ENCODE measurements at regions not wholly inside any gene's neighbourhood (a gene's known extent, or its start where the extent isn't known, plus 50 kb on each side); places are given as distances from the start of the nearest gene placed in this dataset.

DNA sequence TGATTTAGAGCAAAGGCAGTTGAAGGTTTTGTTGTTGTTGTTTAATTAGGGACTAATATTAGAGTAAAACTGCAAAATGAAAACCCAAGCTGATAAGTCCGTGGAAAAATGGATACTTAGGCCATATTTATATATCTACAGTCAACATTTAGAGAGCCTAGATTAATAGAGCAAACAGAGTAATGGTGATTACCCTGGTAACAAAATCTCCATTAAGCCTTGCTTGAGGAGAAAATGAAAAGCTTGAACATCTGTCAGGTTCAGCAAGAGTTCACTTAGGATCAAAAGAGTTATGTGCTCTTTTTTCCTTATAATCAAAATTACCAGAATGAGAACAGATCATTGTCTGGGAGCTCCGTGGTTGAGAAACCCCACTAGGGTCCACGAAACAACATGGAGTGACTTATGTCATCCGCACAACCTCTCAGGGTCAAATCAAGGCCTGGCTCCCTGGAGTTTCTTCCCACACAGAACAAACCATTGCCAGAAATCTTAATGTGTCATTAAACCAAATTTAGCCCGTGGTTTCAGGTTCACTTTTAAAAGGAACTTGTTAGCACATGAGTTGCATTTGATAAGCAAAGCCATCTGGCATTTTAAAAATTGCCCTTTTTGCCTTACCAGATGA lies 381.2 kb downstream of the GABRB3 start:
- Histone ChIP-seq H3K27ac (ENCODE audit: low read depth in 2 of 2, low read length in 1 of 2) (no peak overlapping the region), H3K27me3 (ENCODE audit: control insufficient read depth in 1 of 2, insufficient read depth in 2 of 2, low read length in 2 of 2) (no peaks in the 10 kb centered on the region), H3K9me3 (ENCODE audit: control insufficient read depth in 2 of 2, insufficient read depth in 1 of 2, low read depth in 1 of 2, low read length in 1 of 2) (peaks cover 3 to 9% of the 10 kb centered on the region in 2 donors), H3K36me3 (ENCODE audit: control insufficient read depth in 2 of 2, insufficient read depth in 2 of 2, low read length in 1 of 2) (no peaks in the 10 kb centered on the region), H3K4me1 (ENCODE audit: control insufficient read depth in 2 of 2, insufficient read depth in 2 of 2, low read length in 1 of 2) (no peaks in the 10 kb centered on the region), H3K4me3 (ENCODE audit: low read depth in 1 of 2, low read length in 2 of 2) (no peak overlapping the region)
- 29 to 33% methylated on average over 5 of the region's 5 CpGs for WGBS, 2 donors

DNA sequence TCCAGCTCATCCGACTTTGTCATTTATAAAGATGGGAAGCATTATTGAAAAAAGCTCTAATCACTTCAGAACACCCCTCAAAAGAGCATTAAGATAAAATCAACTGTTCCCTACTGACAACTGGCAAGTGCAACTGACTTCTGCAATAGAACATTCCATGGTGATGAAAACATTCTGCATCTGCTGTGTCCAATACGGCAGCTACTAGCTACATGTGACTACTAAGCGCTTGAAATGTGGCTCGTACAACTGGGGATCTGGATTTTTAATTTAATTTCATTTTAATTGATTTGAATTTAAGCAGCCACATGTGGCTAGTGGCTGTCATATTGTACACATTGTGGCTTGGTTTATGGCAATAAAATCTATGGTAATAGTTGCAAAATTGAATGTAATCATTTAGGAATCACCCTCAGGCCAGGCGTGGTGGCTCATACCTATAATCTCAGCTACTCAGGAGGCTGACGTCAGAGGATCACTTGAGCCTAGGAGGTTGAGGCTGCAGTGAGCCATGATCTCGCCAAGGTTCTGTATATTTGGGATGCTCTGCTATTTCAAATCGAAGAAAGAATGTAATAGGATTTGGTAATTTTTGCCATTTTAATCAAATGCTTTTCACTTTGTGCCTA lies 390.3 kb downstream of the GABRB3 start:
- no peaks in the 10 kb centered on the region for H3K27me3 ChIP-seq (ENCODE audit: control insufficient read depth in 1 of 2, insufficient read depth in 2 of 2, low read length in 2 of 2)
- H3K36me3 ChIP-seq (ENCODE audit: control insufficient read depth in 2 of 2, insufficient read depth in 2 of 2, low read length in 1 of 2), result no peaks in the 10 kb centered on the region
- H3K9me3 ChIP-seq (ENCODE audit: control insufficient read depth in 2 of 2, insufficient read depth in 1 of 2, low read depth in 1 of 2, low read length in 1 of 2), result peaks cover 3 to 8% of the 10 kb centered on the region in 2 donors
- no peaks in the 10 kb centered on the region for H3K4me1 ChIP-seq (ENCODE audit: control insufficient read depth in 2 of 2, insufficient read depth in 2 of 2, low read length in 1 of 2)
- H3K4me3 ChIP-seq (ENCODE audit: low read depth in 1 of 2, low read length in 2 of 2), result no peak overlapping the region
- no peak overlapping the region for H3K27ac ChIP-seq (ENCODE audit: low read depth in 2 of 2, low read length in 1 of 2)
- WGBS, 2 donors, result 75 to 78% methylated on average over 8 of the region's 8 CpGs

DNA sequence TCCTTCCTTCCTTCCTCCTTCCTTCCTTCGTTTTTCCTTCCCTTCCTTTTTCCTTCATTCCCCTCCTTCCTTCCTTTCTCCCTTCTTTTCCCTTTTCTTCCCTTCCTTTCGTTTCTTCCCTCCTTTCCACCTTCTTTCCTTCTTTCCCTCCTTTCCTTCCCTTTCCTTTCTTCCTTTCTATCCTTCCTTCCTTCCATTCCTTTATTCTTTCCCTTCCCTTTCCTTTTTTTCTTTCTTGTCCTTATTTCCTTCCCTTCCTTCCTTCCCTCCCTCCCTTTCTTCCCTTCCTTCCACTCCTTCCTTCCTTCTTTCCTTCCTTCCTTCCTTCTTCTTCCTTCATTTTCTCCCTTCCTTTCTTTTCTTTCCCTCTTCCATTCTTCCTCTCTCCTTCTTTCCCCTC lies 394.6 kb downstream of the GABRB3 start:
- Histone ChIP-seq H3K27me3 (ENCODE audit: control insufficient read depth in 1 of 2, insufficient read depth in 2 of 2, low read length in 2 of 2) (no peaks in the 10 kb centered on the region), H3K36me3 (ENCODE audit: control insufficient read depth in 2 of 2, insufficient read depth in 2 of 2, low read length in 1 of 2) (no peaks in the 10 kb centered on the region), H3K27ac (ENCODE audit: low read depth in 2 of 2, low read length in 1 of 2) (no peak overlapping the region), H3K4me1 (ENCODE audit: control insufficient read depth in 2 of 2, insufficient read depth in 2 of 2, low read length in 1 of 2) (no peaks in the 10 kb centered on the region), H3K9me3 (ENCODE audit: control insufficient read depth in 2 of 2, insufficient read depth in 1 of 2, low read depth in 1 of 2, low read length in 1 of 2) (peaks cover 11 to 13% of the 10 kb centered on the region in 2 donors), H3K4me3 (ENCODE audit: low read depth in 1 of 2, low read length in 2 of 2) (no peak overlapping the region)
- WGBS, 2 donors, result 15 to 28% methylated on average over 2 of the region's 2 CpGs

DNA sequence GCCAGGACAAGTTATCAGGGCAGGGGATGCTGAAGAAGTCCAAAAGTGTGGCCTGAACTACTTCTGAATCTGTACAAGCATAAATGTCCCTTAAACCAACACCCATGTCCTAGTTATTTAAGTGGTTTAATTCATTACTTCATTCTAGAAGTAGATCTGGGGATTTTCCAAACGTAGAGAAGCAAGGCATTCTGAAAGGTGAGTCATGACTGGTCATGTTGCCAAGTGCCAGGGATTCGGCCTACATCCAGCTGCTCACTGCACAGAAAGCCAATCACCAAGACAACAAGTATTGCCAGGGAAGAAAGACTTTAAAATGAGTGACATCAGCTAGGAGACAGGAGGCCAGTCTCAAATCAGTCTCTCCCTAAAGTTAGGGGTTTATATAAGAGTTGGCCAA lies 396.6 kb downstream of the GABRB3 start:
- 36 to 37% methylated on average over 2 of the region's 2 CpGs for WGBS, 2 donors
- Histone ChIP-seq H3K27me3 (ENCODE audit: control insufficient read depth in 1 of 2, insufficient read depth in 2 of 2, low read length in 2 of 2) (no peaks in the 10 kb centered on the region), H3K9me3 (ENCODE audit: control insufficient read depth in 2 of 2, insufficient read depth in 1 of 2, low read depth in 1 of 2, low read length in 1 of 2) (peaks cover 8 to 13% of the 10 kb centered on the region in 2 donors), H3K4me1 (ENCODE audit: control insufficient read depth in 2 of 2, insufficient read depth in 2 of 2, low read length in 1 of 2) (no peaks in the 10 kb centered on the region), H3K4me3 (ENCODE audit: low read depth in 1 of 2, low read length in 2 of 2) (no peak overlapping the region), H3K27ac (ENCODE audit: low read depth in 2 of 2, low read length in 1 of 2) (no peak overlapping the region), H3K36me3 (ENCODE audit: control insufficient read depth in 2 of 2, insufficient read depth in 2 of 2, low read length in 1 of 2) (no peaks in the 10 kb centered on the region)

- no peaks in the 10 kb centered on the region for H3K36me3 ChIP-seq (ENCODE audit: control insufficient read depth in 2 of 2, insufficient read depth in 2 of 2, low read length in 1 of 2)
- peaks cover 8 to 10% of the 10 kb centered on the region in 2 donors for H3K9me3 ChIP-seq (ENCODE audit: control insufficient read depth in 2 of 2, insufficient read depth in 1 of 2, low read depth in 1 of 2, low read length in 1 of 2)
- H3K4me3 ChIP-seq (ENCODE audit: low read depth in 1 of 2, low read length in 2 of 2), result no peak overlapping the region
- no peaks in the 10 kb centered on the region for H3K27me3 ChIP-seq (ENCODE audit: control insufficient read depth in 1 of 2, insufficient read depth in 2 of 2, low read length in 2 of 2)
- no peaks in the 10 kb centered on the region for H3K4me1 ChIP-seq (ENCODE audit: control insufficient read depth in 2 of 2, insufficient read depth in 2 of 2, low read length in 1 of 2)
- no peak overlapping the region for H3K27ac ChIP-seq (ENCODE audit: low read depth in 2 of 2, low read length in 1 of 2)
- 65 to 74% methylated on average over 1 of the region's 1 CpG for WGBS, 2 donors
These were observed 398.1 kb downstream of the GABRB3 start for GRCh38 chr15:26374806-26375205.

GRCh38 chr15:26372706-26373105 lies 400.2 kb downstream of the GABRB3 start:
- Histone ChIP-seq H3K4me1 (ENCODE audit: control insufficient read depth in 2 of 2, insufficient read depth in 2 of 2, low read length in 1 of 2) (no peaks in the 10 kb centered on the region), H3K36me3 (ENCODE audit: control insufficient read depth in 2 of 2, insufficient read depth in 2 of 2, low read length in 1 of 2) (no peaks in the 10 kb centered on the region), H3K9me3 (ENCODE audit: control insufficient read depth in 2 of 2, insufficient read depth in 1 of 2, low read depth in 1 of 2, low read length in 1 of 2) (peaks cover 8 to 10% of the 10 kb centered on the region in 2 donors), H3K4me3 (ENCODE audit: low read depth in 1 of 2, low read length in 2 of 2) (no peak overlapping the region), H3K27me3 (ENCODE audit: control insufficient read depth in 1 of 2, insufficient read depth in 2 of 2, low read length in 2 of 2) (no peaks in the 10 kb centered on the region), H3K27ac (ENCODE audit: low read depth in 2 of 2, low read length in 1 of 2) (no peak overlapping the region)
- WGBS, 2 donors, result 43 to 50% methylated on average over 6 of the region's 6 CpGs

DNA sequence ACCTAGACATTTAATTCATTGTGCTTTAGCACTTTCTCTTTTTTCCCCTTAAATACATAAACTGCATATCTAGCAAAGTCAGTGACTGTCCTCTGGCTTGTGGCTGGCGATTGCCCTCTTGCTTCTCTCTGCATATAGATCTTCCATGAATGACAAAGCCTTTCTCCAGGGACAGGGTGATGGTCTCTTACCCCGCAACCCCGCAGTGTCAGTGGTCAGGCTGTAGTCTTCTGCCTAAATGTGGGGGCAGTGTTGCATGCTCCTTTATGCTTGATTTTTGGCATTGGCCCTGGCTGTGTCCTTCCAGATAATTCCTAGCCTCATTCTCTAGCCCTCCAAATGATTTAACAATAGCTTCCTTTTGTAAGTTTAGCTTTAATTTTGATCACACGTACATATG lies 407.8 kb downstream of the GABRB3 start:
- Histone ChIP-seq H3K9me3 (ENCODE audit: control insufficient read depth in 2 of 2, insufficient read depth in 1 of 2, low read depth in 1 of 2, low read length in 1 of 2) (no peaks in the 10 kb centered on the region), H3K4me1 (ENCODE audit: control insufficient read depth in 2 of 2, insufficient read depth in 2 of 2, low read length in 1 of 2) (no peaks in the 10 kb centered on the region), H3K27ac (ENCODE audit: low read depth in 2 of 2, low read length in 1 of 2) (no peak overlapping the region), H3K27me3 (ENCODE audit: control insufficient read depth in 1 of 2, insufficient read depth in 2 of 2, low read length in 2 of 2) (no peaks in the 10 kb centered on the region), H3K4me3 (ENCODE audit: low read depth in 1 of 2, low read length in 2 of 2) (no peak overlapping the region), H3K36me3 (ENCODE audit: control insufficient read depth in 2 of 2, insufficient read depth in 2 of 2, low read length in 1 of 2) (no peaks in the 10 kb centered on the region)
- 74 to 86% methylated on average over 4 of the region's 4 CpGs for WGBS, 2 donors

GRCh38 chr15:26359855-26360254 lies 413.0 kb downstream of the GABRB3 start:
- H3K4me1 ChIP-seq (ENCODE audit: control insufficient read depth in 2 of 2, insufficient read depth in 2 of 2, low read length in 1 of 2), result no peaks in the 10 kb centered on the region
- no peaks in the 10 kb centered on the region for H3K36me3 ChIP-seq (ENCODE audit: control insufficient read depth in 2 of 2, insufficient read depth in 2 of 2, low read length in 1 of 2)
- no peak overlapping the region for H3K27ac ChIP-seq (ENCODE audit: low read depth in 2 of 2, low read length in 1 of 2)
- WGBS, 2 donors, result 68 to 75% methylated on average over 4 of the region's 4 CpGs
- H3K4me3 ChIP-seq (ENCODE audit: low read depth in 1 of 2, low read length in 2 of 2), result no peak overlapping the region
- no peaks in the 10 kb centered on the region for H3K27me3 ChIP-seq (ENCODE audit: control insufficient read depth in 1 of 2, insufficient read depth in 2 of 2, low read length in 2 of 2)
- peaks cover 2% of the 10 kb centered on the region in 2 donors for H3K9me3 ChIP-seq (ENCODE audit: control insufficient read depth in 2 of 2, insufficient read depth in 1 of 2, low read depth in 1 of 2, low read length in 1 of 2)

GRCh38 chr15:26358708-26359107 lies 414.2 kb downstream of the GABRB3 start:
- Histone ChIP-seq H3K9me3 (ENCODE audit: control insufficient read depth in 2 of 2, insufficient read depth in 1 of 2, low read depth in 1 of 2, low read length in 1 of 2) (peaks cover 2 to 5% of the 10 kb centered on the region in 2 donors), H3K36me3 (ENCODE audit: control insufficient read depth in 2 of 2, insufficient read depth in 2 of 2, low read length in 1 of 2) (no peaks in the 10 kb centered on the region), H3K27me3 (ENCODE audit: control insufficient read depth in 1 of 2, insufficient read depth in 2 of 2, low read length in 2 of 2) (no peaks in the 10 kb centered on the region), H3K27ac (ENCODE audit: low read depth in 2 of 2, low read length in 1 of 2) (no peak overlapping the region), H3K4me1 (ENCODE audit: control insufficient read depth in 2 of 2, insufficient read depth in 2 of 2, low read length in 1 of 2) (no peaks in the 10 kb centered on the region), H3K4me3 (ENCODE audit: low read depth in 1 of 2, low read length in 2 of 2) (no peak overlapping the region)
- WGBS, 2 donors, result 41 to 44% methylated on average over 3 of the region's 3 CpGs

GRCh38 chr15:26357653-26358052 lies 415.2 kb downstream of the GABRB3 start:
- peaks cover 2 to 5% of the 10 kb centered on the region in 2 donors for H3K9me3 ChIP-seq (ENCODE audit: control insufficient read depth in 2 of 2, insufficient read depth in 1 of 2, low read depth in 1 of 2, low read length in 1 of 2)
- H3K27ac ChIP-seq (ENCODE audit: low read depth in 2 of 2, low read length in 1 of 2), result no peak overlapping the region
- H3K4me3 ChIP-seq (ENCODE audit: low read depth in 1 of 2, low read length in 2 of 2), result no peak overlapping the region
- 72 to 76% methylated on average over 3 of the region's 3 CpGs for WGBS, 2 donors
- no peaks in the 10 kb centered on the region for H3K36me3 ChIP-seq (ENCODE audit: control insufficient read depth in 2 of 2, insufficient read depth in 2 of 2, low read length in 1 of 2)
- H3K4me1 ChIP-seq (ENCODE audit: control insufficient read depth in 2 of 2, insufficient read depth in 2 of 2, low read length in 1 of 2), result no peaks in the 10 kb centered on the region
- H3K27me3 ChIP-seq (ENCODE audit: control insufficient read depth in 1 of 2, insufficient read depth in 2 of 2, low read length in 2 of 2), result no peaks in the 10 kb centered on the region
